GM23338 (cell line): ENCODE measurements at regions not wholly inside any gene's neighbourhood (a gene's known extent, or its start where the extent isn't known, plus 50 kb on each side); places are given as distances from the start of the nearest gene placed in this dataset.

ENCODE experiments used
- ATAC-seq: fragments of 200-7000 bp; cut with Tn5 transposase; 3 replicates; pipeline ENCODE4 v1.9.1; 2020
- DNase-seq: peaks from one replicate; pipeline ENCODE4 v3.0.0-alpha.2; 2015; ENCODE audit warnings: low spot score
- H2AFZ ChIP-seq: fragments of 200-600 bp; sonication (generic); 2 replicates; pipeline ENCODE4 v1.8.0; 2016; ENCODE audit warnings: antibody characterized with exemption, mild to moderate bottlenecking, moderate library complexity
- H3F3A ChIP-seq: fragments of 200-600 bp; sonication (generic); replicated peaks from 2 replicates; pipeline ENCODE4 v1.8.0; 2017; ENCODE audit warnings: antibody characterized with exemption, mixed run types, low read depth
- H3K27ac ChIP-seq: fragments of 200-600 bp; sonication (generic); 2 replicates; pipeline ENCODE4 v1.6.1; 2016; ENCODE audit warnings: low read depth
- H3K27me3 ChIP-seq: fragments of 200-600 bp; sonication (generic); 2 replicates; pipeline ENCODE4 v1.8.0; 2016; ENCODE audit warnings: mild to moderate bottlenecking, mixed run types, moderate library complexity; ENCODE audit not compliant: insufficient read depth
- H3K36me3 ChIP-seq: fragments of 200-600 bp; sonication (generic); 2 replicates; pipeline ENCODE4 v1.8.0; 2016; ENCODE audit warnings: mild to moderate bottlenecking; ENCODE audit not compliant: insufficient read depth
- H3K4me1 ChIP-seq: fragments of 200-600 bp; sonication (generic); 2 replicates; pipeline ENCODE4 v1.8.0; 2016; ENCODE audit warnings: mild to moderate bottlenecking, moderate library complexity; ENCODE audit not compliant: insufficient read depth
- H3K4me2 ChIP-seq: fragments of 200-600 bp; sonication (generic); 2 replicates; pipeline ENCODE4 v1.7.1; 2017; ENCODE audit warnings: mixed run types
- H3K4me3 ChIP-seq: fragments of 200-600 bp; sonication (generic); 2 replicates; pipeline ENCODE4 v1.6.1; 2016; ENCODE audit warnings: mixed run types
- H3K79me2 ChIP-seq: fragments of 200-600 bp; sonication (generic); replicated peaks from 2 replicates; pipeline ENCODE4 v1.8.0; 2017; ENCODE audit warnings: mild to moderate bottlenecking; ENCODE audit not compliant: insufficient read depth
- H3K9me2 ChIP-seq: fragments of 200-600 bp; sonication (generic); 2 replicates; pipeline ENCODE4 v1.8.0; 2017; ENCODE audit not compliant: insufficient read depth
- H4K20me1 ChIP-seq: fragments of 200-600 bp; sonication (generic); replicated peaks from 2 replicates; pipeline ENCODE4 v1.8.0; 2017; ENCODE audit warnings: mild to moderate bottlenecking; ENCODE audit not compliant: insufficient read depth
- H3K27ac Mint-ChIP-seq: 2 replicates; pipeline ENCODE4 v1.8.0; 2020; ENCODE audit warnings: inconsistent platforms, mild to moderate bottlenecking, moderate library complexity, mixed read lengths
- H3K27me3 Mint-ChIP-seq: 3 replicates; pipeline ENCODE4 v1.8.0; 2022; ENCODE audit warnings: low read depth, mild to moderate bottlenecking, moderate library complexity, mixed read lengths, inconsistent platforms; ENCODE audit not compliant: insufficient read depth, poor library complexity
- H3K36me3 Mint-ChIP-seq: 3 replicates; pipeline ENCODE4 v1.8.0; 2021; ENCODE audit warnings: low read depth, mild to moderate bottlenecking, inconsistent platforms, moderate library complexity, mixed read lengths
- H3K4me1 Mint-ChIP-seq: 3 replicates; pipeline ENCODE4 v1.8.0; 2020; ENCODE audit warnings: mild to moderate bottlenecking, inconsistent platforms, mixed read lengths
- H3K4me3 Mint-ChIP-seq: 3 replicates; pipeline ENCODE4 v1.8.0; 2021; ENCODE audit warnings: moderate library complexity, mild to moderate bottlenecking, inconsistent platforms, mixed read lengths
- H3K9me3 Mint-ChIP-seq: 3 replicates; pipeline ENCODE4 v1.8.0; 2020; ENCODE audit warnings: moderate library complexity, mild to moderate bottlenecking, inconsistent platforms, mixed read lengths
- CREB1 ChIP-seq: fragments of 250-450 bp; sonication (Bioruptor Pico); IDR thresholded peaks from 2 replicates; pipeline ENCODE4 v1.5.0; 2020; ENCODE audit warnings: low read depth, mild to moderate bottlenecking, moderate library complexity
- EZH2 ChIP-seq: fragments of 200-600 bp; sonication (generic); IDR thresholded peaks from one replicate; pipeline ENCODE4 v1.8.0; 2017; ENCODE audit warnings: antibody characterized with exemption, mild to moderate bottlenecking, low read depth; ENCODE audit not compliant: unreplicated experiment
- EZH2phosphoT487 ChIP-seq: fragments of 200-600 bp; sonication (generic); IDR thresholded peaks from one replicate; pipeline ENCODE4 v1.8.1; 2018; ENCODE audit warnings: antibody characterized with exemption; ENCODE audit not compliant: unreplicated experiment
- NANOG ChIP-seq: IDR thresholded peaks from 2 replicates; pipeline ENCODE4 v1.6.1; 2016; ENCODE audit warnings: antibody characterized with exemption, borderline replicate concordance
- POLR2AphosphoS5 ChIP-seq: IDR thresholded peaks from 2 replicates; pipeline ENCODE4 v1.6.1; 2016; ENCODE audit warnings: antibody characterized with exemption, low read depth
- STAT1 ChIP-seq: IDR thresholded peaks from one replicate; pipeline ENCODE4 v1.6.1; 2016; ENCODE audit warnings: antibody characterized with exemption; ENCODE audit not compliant: unreplicated experiment
- TF ChIP-seq, protein P1 (sequence below): fragments of 250-450 bp; sonication (Bioruptor Pico); IDR thresholded peaks from 2 replicates; pipeline ENCODE4 v1.5.0; 2020; ENCODE audit warnings: mild to moderate bottlenecking, moderate library complexity
- TF ChIP-seq, protein P2 (sequence below), 2 experiments: fragments of 200-600 bp in 1 of 2; sonication (generic) in 1 of 2; conservative IDR thresholded peaks; 2 replicates each; pipeline versions ENCODE4 v1.5.1 to v1.6.1; 2016 to 2017; ENCODE audit warnings: antibody characterized with exemption in 2 of 2, low read depth in 2 of 2, mild to moderate bottlenecking in 2 of 2, moderate library complexity in 1 of 2
- TF ChIP-seq, protein P3 (sequence below): IDR thresholded peaks from 2 replicates; pipeline ENCODE4 v1.6.1; 2016; ENCODE audit warnings: antibody characterized with exemption
- TF ChIP-seq, protein P4 (sequence below): IDR thresholded peaks from one replicate; pipeline ENCODE4 v1.6.1; 2018; ENCODE audit warnings: antibody characterized with exemption; ENCODE audit not compliant: unreplicated experiment

DNA sequence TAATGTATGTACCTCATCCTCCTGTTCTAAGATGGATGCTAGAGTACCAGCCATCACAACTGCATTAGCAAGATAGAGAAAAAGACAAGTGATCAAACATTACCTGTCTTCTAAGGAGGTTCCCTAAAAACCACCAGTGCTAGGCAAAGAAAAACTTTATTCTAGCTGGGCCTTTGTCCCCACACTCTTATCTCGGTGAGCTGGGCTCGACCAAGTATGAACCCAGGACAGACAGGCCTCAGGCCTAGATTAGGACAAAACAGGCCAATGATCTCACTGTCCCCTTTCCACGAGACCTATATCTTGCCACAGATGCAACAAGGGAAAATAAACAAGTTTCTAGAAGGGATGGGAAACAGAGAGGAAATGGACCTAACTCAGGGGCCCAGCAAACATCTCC is 127.6 kb upstream of the PKDCC start:
- Histone ChIP-seq H3K27me3 (no peaks in the 10 kb centered on the region), H3K36me3 (no peaks in the 10 kb centered on the region), H3K4me2 (no peak overlapping the region), H3K9me2 (0 out of 2 replicates have a peak, but pooled peaks cover under 1% of the 10 kb centered on the region), H3K4me1 (no peaks in the 10 kb centered on the region), H4K20me1 (no peaks in the 10 kb centered on the region), H3K27ac (no peak overlapping the region), H3K4me3 (no peak overlapping the region), H3K79me2 (no peaks in the 10 kb centered on the region), H2AFZ (no peak overlapping the region), H3F3A (no peaks in the 10 kb centered on the region)
- no peak for TF ChIP-seq EZH2
- no peaks in the 10 kb centered on the region for H3K4me1 Mint-ChIP-seq
- no peaks in the 10 kb centered on the region for H3K9me3 Mint-ChIP-seq
- no peak overlapping the region for H3K4me3 Mint-ChIP-seq
- DNase-seq = no peak
- no peak for ATAC-seq
- H3K36me3 Mint-ChIP-seq = no peaks in the 10 kb centered on the region; the same call in 2 of the 3 replicates
- H3K27ac Mint-ChIP-seq = no peak overlapping the region
- peaks cover 2% of the 10 kb centered on the region for H3K27me3 Mint-ChIP-seq

DNA sequence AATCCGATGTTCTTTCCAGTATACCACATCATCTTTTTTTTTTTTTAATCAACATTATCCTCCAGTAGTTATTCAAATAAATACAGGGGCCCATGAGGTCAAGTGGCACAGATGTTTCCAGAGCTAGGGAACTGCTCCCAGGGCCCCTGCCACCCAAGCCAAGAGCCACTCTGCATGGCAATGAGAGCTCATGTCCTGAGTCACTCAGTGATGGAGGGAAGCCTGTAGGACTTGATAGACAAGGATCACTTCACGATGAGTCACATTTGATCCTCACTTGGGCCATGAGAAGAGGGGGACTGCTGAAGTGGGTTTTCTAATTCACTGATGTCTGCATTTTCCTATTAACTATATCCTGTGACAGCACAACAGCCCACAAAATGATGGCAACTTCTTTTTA is 127.0 kb upstream of the PKDCC start:
- Histone ChIP-seq H3K9me2 (no peaks in the 10 kb centered on the region), H2AFZ (no peak overlapping the region), H3K4me3 (no peak overlapping the region), H3K27me3 (no peaks in the 10 kb centered on the region), H3K79me2 (no peaks in the 10 kb centered on the region), H3K27ac (no peak overlapping the region), H3K4me2 (no peak overlapping the region), H4K20me1 (no peaks in the 10 kb centered on the region), H3F3A (no peaks in the 10 kb centered on the region), H3K36me3 (no peaks in the 10 kb centered on the region), H3K4me1 (no peaks in the 10 kb centered on the region)
- no peak overlapping the region for H3K27ac Mint-ChIP-seq
- ATAC-seq = no peak
- DNase-seq = no peak
- H3K9me3 Mint-ChIP-seq = peaks cover 2% of the 10 kb centered on the region; the same call in 1 of the 3 replicates
- H3K4me1 Mint-ChIP-seq = no peaks in the 10 kb centered on the region
- TF ChIP-seq, protein P1, sequence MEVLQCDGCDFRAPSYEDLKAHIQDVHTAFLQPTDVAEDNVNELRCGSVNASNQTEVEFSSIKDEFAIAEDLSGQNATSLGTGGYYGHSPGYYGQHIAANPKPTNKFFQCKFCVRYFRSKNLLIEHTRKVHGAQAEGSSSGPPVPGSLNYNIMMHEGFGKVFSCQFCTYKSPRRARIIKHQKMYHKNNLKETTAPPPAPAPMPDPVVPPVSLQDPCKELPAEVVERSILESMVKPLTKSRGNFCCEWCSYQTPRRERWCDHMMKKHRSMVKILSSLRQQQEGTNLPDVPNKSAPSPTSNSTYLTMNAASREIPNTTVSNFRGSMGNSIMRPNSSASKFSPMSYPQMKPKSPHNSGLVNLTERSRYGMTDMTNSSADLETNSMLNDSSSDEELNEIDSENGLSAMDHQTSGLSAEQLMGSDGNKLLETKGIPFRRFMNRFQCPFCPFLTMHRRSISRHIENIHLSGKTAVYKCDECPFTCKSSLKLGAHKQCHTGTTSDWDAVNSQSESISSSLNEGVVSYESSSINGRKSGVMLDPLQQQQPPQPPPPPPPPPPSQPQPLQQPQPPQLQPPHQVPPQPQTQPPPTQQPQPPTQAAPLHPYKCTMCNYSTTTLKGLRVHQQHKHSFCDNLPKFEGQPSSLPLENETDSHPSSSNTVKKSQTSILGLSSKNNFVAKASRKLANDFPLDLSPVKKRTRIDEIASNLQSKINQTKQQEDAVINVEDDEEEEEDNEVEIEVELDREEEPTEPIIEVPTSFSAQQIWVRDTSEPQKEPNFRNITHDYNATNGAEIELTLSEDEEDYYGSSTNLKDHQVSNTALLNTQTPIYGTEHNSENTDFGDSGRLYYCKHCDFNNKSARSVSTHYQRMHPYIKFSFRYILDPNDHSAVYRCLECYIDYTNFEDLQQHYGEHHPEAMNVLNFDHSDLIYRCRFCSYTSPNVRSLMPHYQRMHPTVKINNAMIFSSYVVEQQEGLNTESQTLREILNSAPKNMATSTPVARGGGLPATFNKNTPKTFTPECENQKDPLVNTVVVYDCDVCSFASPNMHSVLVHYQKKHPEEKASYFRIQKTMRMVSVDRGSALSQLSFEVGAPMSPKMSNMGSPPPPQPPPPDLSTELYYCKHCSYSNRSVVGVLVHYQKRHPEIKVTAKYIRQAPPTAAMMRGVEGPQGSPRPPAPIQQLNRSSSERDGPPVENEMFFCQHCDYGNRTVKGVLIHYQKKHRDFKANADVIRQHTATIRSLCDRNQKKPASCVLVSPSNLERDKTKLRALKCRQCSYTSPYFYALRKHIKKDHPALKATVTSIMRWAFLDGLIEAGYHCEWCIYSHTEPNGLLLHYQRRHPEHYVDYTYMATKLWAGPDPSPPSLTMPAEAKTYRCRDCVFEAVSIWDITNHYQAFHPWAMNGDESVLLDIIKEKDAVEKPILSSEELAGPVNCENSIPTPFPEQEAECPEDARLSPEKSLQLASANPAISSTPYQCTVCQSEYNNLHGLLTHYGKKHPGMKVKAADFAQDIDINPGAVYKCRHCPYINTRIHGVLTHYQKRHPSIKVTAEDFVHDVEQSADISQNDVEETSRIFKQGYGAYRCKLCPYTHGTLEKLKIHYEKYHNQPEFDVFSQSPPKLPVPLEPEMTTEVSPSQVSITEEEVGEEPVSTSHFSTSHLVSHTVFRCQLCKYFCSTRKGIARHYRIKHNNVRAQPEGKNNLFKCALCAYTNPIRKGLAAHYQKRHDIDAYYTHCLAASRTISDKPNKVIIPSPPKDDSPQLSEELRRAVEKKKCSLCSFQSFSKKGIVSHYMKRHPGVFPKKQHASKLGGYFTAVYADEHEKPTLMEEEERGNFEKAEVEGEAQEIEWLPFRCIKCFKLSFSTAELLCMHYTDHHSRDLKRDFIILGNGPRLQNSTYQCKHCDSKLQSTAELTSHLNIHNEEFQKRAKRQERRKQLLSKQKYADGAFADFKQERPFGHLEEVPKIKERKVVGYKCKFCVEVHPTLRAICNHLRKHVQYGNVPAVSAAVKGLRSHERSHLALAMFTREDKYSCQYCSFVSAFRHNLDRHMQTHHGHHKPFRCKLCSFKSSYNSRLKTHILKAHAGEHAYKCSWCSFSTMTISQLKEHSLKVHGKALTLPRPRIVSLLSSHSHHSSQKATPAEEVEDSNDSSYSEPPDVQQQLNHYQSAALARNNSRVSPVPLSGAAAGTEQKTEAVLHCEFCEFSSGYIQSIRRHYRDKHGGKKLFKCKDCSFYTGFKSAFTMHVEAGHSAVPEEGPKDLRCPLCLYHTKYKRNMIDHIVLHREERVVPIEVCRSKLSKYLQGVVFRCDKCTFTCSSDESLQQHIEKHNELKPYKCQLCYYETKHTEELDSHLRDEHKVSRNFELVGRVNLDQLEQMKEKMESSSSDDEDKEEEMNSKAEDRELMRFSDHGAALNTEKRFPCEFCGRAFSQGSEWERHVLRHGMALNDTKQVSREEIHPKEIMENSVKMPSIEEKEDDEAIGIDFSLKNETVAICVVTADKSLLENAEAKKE (CRISPR knock-in tag) = no peak
- TF ChIP-seq NANOG = no peak
- TF ChIP-seq, protein P2, sequence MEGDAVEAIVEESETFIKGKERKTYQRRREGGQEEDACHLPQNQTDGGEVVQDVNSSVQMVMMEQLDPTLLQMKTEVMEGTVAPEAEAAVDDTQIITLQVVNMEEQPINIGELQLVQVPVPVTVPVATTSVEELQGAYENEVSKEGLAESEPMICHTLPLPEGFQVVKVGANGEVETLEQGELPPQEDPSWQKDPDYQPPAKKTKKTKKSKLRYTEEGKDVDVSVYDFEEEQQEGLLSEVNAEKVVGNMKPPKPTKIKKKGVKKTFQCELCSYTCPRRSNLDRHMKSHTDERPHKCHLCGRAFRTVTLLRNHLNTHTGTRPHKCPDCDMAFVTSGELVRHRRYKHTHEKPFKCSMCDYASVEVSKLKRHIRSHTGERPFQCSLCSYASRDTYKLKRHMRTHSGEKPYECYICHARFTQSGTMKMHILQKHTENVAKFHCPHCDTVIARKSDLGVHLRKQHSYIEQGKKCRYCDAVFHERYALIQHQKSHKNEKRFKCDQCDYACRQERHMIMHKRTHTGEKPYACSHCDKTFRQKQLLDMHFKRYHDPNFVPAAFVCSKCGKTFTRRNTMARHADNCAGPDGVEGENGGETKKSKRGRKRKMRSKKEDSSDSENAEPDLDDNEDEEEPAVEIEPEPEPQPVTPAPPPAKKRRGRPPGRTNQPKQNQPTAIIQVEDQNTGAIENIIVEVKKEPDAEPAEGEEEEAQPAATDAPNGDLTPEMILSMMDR (conservative IDR thresholded peaks at IDR 0.05; ENCODE audit: low read depth in 2 of 2) = no peak
- no peak for TF ChIP-seq CREB1 (CRISPR knock-in tag)
- TF ChIP-seq, protein P3, sequence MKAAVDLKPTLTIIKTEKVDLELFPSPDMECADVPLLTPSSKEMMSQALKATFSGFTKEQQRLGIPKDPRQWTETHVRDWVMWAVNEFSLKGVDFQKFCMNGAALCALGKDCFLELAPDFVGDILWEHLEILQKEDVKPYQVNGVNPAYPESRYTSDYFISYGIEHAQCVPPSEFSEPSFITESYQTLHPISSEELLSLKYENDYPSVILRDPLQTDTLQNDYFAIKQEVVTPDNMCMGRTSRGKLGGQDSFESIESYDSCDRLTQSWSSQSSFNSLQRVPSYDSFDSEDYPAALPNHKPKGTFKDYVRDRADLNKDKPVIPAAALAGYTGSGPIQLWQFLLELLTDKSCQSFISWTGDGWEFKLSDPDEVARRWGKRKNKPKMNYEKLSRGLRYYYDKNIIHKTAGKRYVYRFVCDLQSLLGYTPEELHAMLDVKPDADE = no peak
- TF ChIP-seq, protein P4, sequence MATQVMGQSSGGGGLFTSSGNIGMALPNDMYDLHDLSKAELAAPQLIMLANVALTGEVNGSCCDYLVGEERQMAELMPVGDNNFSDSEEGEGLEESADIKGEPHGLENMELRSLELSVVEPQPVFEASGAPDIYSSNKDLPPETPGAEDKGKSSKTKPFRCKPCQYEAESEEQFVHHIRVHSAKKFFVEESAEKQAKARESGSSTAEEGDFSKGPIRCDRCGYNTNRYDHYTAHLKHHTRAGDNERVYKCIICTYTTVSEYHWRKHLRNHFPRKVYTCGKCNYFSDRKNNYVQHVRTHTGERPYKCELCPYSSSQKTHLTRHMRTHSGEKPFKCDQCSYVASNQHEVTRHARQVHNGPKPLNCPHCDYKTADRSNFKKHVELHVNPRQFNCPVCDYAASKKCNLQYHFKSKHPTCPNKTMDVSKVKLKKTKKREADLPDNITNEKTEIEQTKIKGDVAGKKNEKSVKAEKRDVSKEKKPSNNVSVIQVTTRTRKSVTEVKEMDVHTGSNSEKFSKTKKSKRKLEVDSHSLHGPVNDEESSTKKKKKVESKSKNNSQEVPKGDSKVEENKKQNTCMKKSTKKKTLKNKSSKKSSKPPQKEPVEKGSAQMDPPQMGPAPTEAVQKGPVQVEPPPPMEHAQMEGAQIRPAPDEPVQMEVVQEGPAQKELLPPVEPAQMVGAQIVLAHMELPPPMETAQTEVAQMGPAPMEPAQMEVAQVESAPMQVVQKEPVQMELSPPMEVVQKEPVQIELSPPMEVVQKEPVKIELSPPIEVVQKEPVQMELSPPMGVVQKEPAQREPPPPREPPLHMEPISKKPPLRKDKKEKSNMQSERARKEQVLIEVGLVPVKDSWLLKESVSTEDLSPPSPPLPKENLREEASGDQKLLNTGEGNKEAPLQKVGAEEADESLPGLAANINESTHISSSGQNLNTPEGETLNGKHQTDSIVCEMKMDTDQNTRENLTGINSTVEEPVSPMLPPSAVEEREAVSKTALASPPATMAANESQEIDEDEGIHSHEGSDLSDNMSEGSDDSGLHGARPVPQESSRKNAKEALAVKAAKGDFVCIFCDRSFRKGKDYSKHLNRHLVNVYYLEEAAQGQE = no peak
- no peak for TF ChIP-seq POLR2AphosphoS5
- TF ChIP-seq STAT1 = no peak
- TF ChIP-seq EZH2phosphoT487 = no peak
- no peak for TF ChIP-seq EZH2
- H3K27me3 Mint-ChIP-seq = peaks cover 2% of the 10 kb centered on the region
- peaks cover 2% of the 10 kb centered on the region; the same call in 1 of the 3 replicates for H3K36me3 Mint-ChIP-seq
- no peak overlapping the region for H3K4me3 Mint-ChIP-seq
